ENCODE measurements at regions not wholly inside any gene's neighbourhood (a gene's known extent, or its start where the extent isn't known, plus 50 kb on each side); places are given as distances from the start of the nearest gene placed in this dataset.

GRCh38 chr2:16413947-16414346, 251.7 kb downstream of the CYRIA start:
- TF ChIP-seq, protein P1, sequence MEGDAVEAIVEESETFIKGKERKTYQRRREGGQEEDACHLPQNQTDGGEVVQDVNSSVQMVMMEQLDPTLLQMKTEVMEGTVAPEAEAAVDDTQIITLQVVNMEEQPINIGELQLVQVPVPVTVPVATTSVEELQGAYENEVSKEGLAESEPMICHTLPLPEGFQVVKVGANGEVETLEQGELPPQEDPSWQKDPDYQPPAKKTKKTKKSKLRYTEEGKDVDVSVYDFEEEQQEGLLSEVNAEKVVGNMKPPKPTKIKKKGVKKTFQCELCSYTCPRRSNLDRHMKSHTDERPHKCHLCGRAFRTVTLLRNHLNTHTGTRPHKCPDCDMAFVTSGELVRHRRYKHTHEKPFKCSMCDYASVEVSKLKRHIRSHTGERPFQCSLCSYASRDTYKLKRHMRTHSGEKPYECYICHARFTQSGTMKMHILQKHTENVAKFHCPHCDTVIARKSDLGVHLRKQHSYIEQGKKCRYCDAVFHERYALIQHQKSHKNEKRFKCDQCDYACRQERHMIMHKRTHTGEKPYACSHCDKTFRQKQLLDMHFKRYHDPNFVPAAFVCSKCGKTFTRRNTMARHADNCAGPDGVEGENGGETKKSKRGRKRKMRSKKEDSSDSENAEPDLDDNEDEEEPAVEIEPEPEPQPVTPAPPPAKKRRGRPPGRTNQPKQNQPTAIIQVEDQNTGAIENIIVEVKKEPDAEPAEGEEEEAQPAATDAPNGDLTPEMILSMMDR (IDR thresholded peaks at IDR 0.05) = no peak
- no peak for TF ChIP-seq ZFX (IDR thresholded peaks at IDR 0.05; ENCODE audit: borderline replicate concordance)
- no peak overlapping the region for H3K27ac ChIP-seq

GRCh38 chr2:16413285-16413684, 252.3 kb downstream of the CYRIA start:
- TF ChIP-seq ZFX (IDR thresholded peaks at IDR 0.05; ENCODE audit: borderline replicate concordance) = no peak
- TF ChIP-seq, protein P1 (IDR thresholded peaks at IDR 0.05) = no peak
- no peak overlapping the region for H3K27ac ChIP-seq

DNA sequence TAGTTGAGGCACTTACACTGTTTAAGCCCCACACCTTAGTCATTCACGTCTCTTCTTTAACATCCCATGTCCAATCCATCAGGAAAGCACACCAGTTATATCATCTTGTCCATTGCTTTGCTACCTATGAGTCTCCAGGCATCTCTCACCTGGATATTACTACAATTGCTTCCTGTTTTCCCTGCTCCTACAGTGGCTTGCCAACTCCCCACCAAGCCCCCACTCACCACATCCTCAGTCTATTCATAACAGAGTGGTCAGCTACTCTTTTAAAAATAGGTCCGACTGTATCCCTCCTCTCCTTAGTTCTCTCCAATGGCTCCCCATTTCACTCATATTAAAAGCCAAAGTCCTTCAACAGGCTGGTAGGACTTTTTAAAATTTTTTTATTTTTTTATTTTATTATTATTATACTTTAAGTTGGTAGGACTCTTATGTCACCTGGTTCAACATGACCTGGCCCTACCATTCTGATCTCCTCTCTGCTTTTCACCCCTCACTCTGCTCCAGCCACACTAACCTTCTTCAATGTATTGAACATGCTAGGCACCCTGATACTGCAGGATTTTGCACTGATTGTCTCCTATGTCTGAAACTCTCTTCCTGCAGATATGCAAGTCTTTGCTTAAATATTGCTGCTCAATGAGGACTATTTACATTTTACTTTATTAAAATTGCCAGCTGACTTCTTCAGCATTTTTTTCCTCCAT, 253.2 kb downstream of the CYRIA start:
- no peak overlapping the region for H3K27ac ChIP-seq
- TF ChIP-seq, protein P1 (IDR thresholded peaks at IDR 0.05) = no peak
- TF ChIP-seq ZFX (IDR thresholded peaks at IDR 0.05; ENCODE audit: borderline replicate concordance) = no peak

DNA sequence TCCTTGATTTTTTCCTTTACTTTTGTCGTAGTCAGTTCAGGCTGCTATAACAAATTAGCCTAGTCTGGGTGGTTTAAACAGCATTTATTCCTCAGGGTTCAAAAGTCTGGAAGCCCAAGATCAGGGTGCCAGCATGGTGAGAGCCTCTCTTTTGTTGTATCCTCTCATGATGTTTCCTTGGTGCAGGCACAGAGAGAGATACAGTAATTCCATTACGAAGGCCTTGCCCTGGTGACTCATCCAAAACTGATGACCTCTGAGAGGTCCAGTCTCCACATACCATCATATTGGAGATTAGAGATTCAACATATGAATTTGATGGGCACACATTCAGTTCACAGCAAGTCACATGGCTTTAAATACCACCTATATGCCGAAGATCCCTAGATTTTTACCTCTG, 253.8 kb downstream of the CYRIA start:
- TF ChIP-seq, protein P1 (IDR thresholded peaks at IDR 0.05) = no peak
- no peak for TF ChIP-seq ZFX (IDR thresholded peaks at IDR 0.05; ENCODE audit: borderline replicate concordance)

DNA sequence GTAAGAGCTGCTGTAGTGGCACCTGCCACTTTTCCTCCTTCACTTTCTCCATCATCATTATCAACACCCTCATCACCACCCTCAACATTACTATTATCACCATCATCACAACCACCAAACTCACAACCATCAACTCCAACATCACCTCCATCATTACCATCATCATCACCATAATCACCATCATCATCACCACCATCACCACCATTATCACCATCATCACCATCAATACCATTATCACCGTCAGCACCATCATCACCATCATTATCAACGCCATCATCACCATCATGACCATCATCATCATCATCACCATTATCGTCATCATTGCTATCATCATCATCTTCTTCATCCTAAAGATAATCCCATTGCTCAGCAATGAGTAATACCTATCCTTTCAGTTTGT, 255.8 kb downstream of the CYRIA start:
- TF ChIP-seq ZFX (IDR thresholded peaks at IDR 0.05; ENCODE audit: borderline replicate concordance) = no peak
- TF ChIP-seq, protein P1 (IDR thresholded peaks at IDR 0.05) = no peak
- H3K27ac ChIP-seq = no peak overlapping the region

More for the DNA sequence above, 253.8 kb downstream of the CYRIA start:
- no peak overlapping the region for H3K27ac ChIP-seq

GRCh38 chr2:16409006-16409390, 256.6 kb downstream of the CYRIA start:
- TF ChIP-seq, protein P1 (IDR thresholded peaks at IDR 0.05) = no peak
- no peak for TF ChIP-seq ZFX (IDR thresholded peaks at IDR 0.05; ENCODE audit: borderline replicate concordance)
- H3K27ac ChIP-seq = no peak overlapping the region

DNA sequence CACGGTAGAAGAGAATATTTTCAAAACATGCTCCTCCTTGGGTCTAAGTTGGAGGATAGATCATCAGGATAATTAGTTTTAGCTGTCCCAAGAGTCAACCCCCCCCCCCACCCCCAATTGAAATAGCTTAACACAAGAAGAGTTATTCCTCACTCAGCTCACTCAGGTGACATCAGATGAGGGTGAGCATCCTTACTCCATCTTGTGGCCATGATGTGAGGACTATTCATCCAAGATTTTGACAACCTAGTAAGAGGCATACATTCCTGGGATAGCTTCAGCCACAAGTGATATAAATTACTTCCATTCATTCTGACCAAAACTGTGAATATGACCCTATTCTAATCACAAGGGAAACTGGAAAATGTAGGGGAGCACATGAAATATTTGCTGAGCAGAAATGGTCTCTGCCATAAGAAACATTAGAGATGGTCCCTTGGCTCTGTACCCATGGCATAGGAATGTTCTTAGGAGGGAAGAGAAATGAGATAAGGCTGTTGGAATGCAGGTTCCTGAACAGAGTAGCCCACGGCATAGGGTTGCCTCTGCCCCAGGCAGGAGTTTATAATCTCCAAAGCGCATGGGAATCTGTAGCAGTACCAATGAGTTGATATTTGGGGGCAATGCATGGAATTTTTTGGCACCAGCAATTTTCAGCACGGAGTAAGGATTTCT, 257.2 kb downstream of the CYRIA start:
- TF ChIP-seq, protein P1 (IDR thresholded peaks at IDR 0.05) = no peak
- TF ChIP-seq ZFX (IDR thresholded peaks at IDR 0.05; ENCODE audit: borderline replicate concordance) = no peak
- H3K27ac ChIP-seq = no peak overlapping the region

Measured in 22Rv1 (cell line).